HG03045 (cell line): ENCODE measurements at regions not wholly inside any gene's neighbourhood (a gene's known extent, or its start where the extent isn't known, plus 50 kb on each side); places are given as distances from the start of the nearest gene placed in this dataset.

Experiments used
- ATAC-seq: cut with Tn5 transposase; IDR thresholded peaks from one replicate; pipeline ENCODE4 v1.9.1; 2021; ENCODE audit warnings: mild to moderate bottlenecking, moderate library complexity; ENCODE audit not compliant: unreplicated experiment

- ATAC-seq = no peak
These were observed 171.5 kb upstream of the EEA1 start for GRCh38 chr12:93100610-93101009.

- no peak for ATAC-seq
These were observed 172.3 kb upstream of the EEA1 start for GRCh38 chr12:93101367-93101766.

- no peak for ATAC-seq
These were observed 173.2 kb upstream of the EEA1 start for GRCh38 chr12:93102312-93102711.

GRCh38 chr12:93102744-93103143 is 173.6 kb upstream of the EEA1 start:
- no peak for ATAC-seq

GRCh38 chr12:93103154-93103553 is 174.1 kb upstream of the EEA1 start:
- no peak for ATAC-seq

GRCh38 chr12:93104535-93104934 is 175.4 kb upstream of the EEA1 start:
- ATAC-seq = no peak

GRCh38 chr12:93106910-93107309 is 177.8 kb upstream of the EEA1 start:
- no peak for ATAC-seq

GRCh38 chr12:93107514-93108312 is 178.6 kb upstream of the EEA1 start:
- ATAC-seq = no peak

GRCh38 chr12:93108985-93109384 is 179.9 kb upstream of the EEA1 start:
- ATAC-seq = no peak

- ATAC-seq = no peak
These were observed 180.6 kb upstream of the EEA1 start for GRCh38 chr12:93109551-93110203.

- no peak for ATAC-seq
These were observed 182.7 kb upstream of the EEA1 start for GRCh38 chr12:93111773-93112172.

- ATAC-seq = no peak
These were observed 184.4 kb upstream of the EEA1 start for GRCh38 chr12:93113317-93114006.

- ATAC-seq = no peak
These were observed 186.1 kb upstream of the EEA1 start for GRCh38 chr12:93115198-93115601.

- no peak for ATAC-seq
These were observed 186.6 kb upstream of the EEA1 start for GRCh38 chr12:93115646-93116045.

GRCh38 chr12:93116632-93117031 is 187.5 kb upstream of the EEA1 start:
- ATAC-seq = no peak

- ATAC-seq = no peak
These were observed 192.8 kb upstream of the EEA1 start for GRCh38 chr12:93121729-93122488.

GRCh38 chr12:93122569-93123091 is 193.5 kb upstream of the EEA1 start:
- no peak for ATAC-seq

- ATAC-seq = no peak
These were observed 196.0 kb upstream of the EEA1 start for GRCh38 chr12:93125126-93125525.

GRCh38 chr12:93126069-93126474 is 197.0 kb upstream of the EEA1 start:
- ATAC-seq = no peak

GRCh38 chr12:93127107-93127560 is 198.0 kb upstream of the EEA1 start:
- ATAC-seq = no peak
